H1 (cell line): ENCODE measurements at regions not wholly inside any gene's neighbourhood (a gene's known extent, or its start where the extent isn't known, plus 50 kb on each side); places are given as distances from the start of the nearest gene placed in this dataset.

Experiments
- ATF2 ChIP-seq: IDR thresholded peaks from 2 replicates; pipeline ENCODE4 v1.6.1; 2012; ENCODE audit warnings: low read length, inconsistent platforms
- CHD2 ChIP-seq: IDR thresholded peaks from 2 replicates; pipeline ENCODE4 v1.6.1; 2012; ENCODE audit warnings: low read length, improper control_type of control experiment
- CHD7 ChIP-seq: fragments of 300-600 bp; sonication (generic); IDR thresholded peaks from 2 replicates; pipeline ENCODE4 v1.7.1; 2012; ENCODE audit warnings: low read length, moderate library complexity, mild to moderate bottlenecking, inconsistent platforms; ENCODE audit not compliant: insufficient replicate concordance
- JUN ChIP-seq: IDR thresholded peaks from 2 replicates; pipeline ENCODE4 v1.6.1; 2011; ENCODE audit warnings: low read depth, mild to moderate bottlenecking, improper control_type of control experiment, low read length
- SP2 ChIP-seq: IDR thresholded peaks from 2 replicates; pipeline ENCODE4 v1.6.1; 2012; ENCODE audit warnings: mild to moderate bottlenecking, low read length, inconsistent platforms

GRCh38 chr4:23233596-23233995 lies 540.9 kb downstream of the GBA3 start (continued):
- TF ChIP-seq JUN (no peak), CHD7 (no peak), SP2 (no peak), ATF2 (no peak), CHD2 (no peak)
